ENCODE measurements at regions not wholly inside any gene's neighbourhood (a gene's known extent, or its start where the extent isn't known, plus 50 kb on each side); places are given as distances from the start of the nearest gene placed in this dataset.

DNA sequence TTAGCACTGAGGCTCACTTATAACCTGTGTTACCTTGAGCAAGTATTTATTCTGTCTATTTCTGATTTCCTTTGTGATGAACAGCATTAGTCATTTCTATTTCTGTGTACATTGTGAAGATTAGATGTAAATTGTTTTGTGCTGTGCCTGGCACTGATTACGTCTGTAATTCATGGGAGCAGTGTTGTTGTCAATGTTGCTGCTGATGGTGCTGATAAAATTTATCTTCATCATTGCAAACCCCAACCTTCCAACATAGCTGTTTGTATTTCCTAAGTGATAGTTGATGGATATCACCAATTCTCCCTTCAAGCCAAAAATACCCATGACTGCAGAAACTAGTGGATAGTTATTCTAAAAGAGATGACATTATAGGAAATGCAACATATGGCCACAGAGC lies 400.5 kb upstream of the GRM3 start:
- TF ChIP-seq TAF7 (optimal IDR thresholded peaks at IDR 0.05; ENCODE audit: borderline replicate concordance, low read depth, low read length) = no peak
- no peak for TF ChIP-seq POLR2A (IDR thresholded peaks at IDR 0.05; ENCODE audit: control extremely low read depth in 1 of 2, low read depth in 2 of 2, low read length in 2 of 2)
- TF ChIP-seq SIN3A (conservative IDR thresholded peaks at IDR 0.05 in 1 of 2, IDR thresholded peaks at IDR 0.05 in 1 of 2; ENCODE audit: low read depth in 1 of 2, low read length in 2 of 2) = no peak
- TF ChIP-seq CHD1 (IDR thresholded peaks at IDR 0.05; ENCODE audit: low read depth, low read length) = no peak
- TF ChIP-seq HDAC6 (IDR thresholded peaks at IDR 0.05; ENCODE audit: low read depth, low read length) = no peak
- TF ChIP-seq, protein P1, sequence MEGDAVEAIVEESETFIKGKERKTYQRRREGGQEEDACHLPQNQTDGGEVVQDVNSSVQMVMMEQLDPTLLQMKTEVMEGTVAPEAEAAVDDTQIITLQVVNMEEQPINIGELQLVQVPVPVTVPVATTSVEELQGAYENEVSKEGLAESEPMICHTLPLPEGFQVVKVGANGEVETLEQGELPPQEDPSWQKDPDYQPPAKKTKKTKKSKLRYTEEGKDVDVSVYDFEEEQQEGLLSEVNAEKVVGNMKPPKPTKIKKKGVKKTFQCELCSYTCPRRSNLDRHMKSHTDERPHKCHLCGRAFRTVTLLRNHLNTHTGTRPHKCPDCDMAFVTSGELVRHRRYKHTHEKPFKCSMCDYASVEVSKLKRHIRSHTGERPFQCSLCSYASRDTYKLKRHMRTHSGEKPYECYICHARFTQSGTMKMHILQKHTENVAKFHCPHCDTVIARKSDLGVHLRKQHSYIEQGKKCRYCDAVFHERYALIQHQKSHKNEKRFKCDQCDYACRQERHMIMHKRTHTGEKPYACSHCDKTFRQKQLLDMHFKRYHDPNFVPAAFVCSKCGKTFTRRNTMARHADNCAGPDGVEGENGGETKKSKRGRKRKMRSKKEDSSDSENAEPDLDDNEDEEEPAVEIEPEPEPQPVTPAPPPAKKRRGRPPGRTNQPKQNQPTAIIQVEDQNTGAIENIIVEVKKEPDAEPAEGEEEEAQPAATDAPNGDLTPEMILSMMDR (IDR thresholded peaks at IDR 0.05; ENCODE audit: control extremely low read depth in 1 of 3, insufficient read depth in 1 of 3, low read depth in 1 of 3, low read length in 3 of 3) = no peak

All from H1 (cell line).